Activated B cell treated with CpG ODN at 0.5 μM for 24 hours (primary cell): ENCODE measurements at regions not wholly inside any gene's neighbourhood (a gene's known extent, or its start where the extent isn't known, plus 50 kb on each side); places are given as distances from the start of the nearest gene placed in this dataset.

Experiments
- ATAC-seq: fragments of 200-7000 bp; cut with Tn5 transposase; one replicate; pipeline ENCODE4 v1.10.0; 2021; ENCODE audit warnings: low read depth, mild to moderate bottlenecking, moderate library complexity
- CTCF ChIA-PET: fragments of 350-600 bp; sonication (Branson Sonifier 250); formaldehyde crosslinking; loops from one replicate; lab custom pipeline; 2021; ENCODE audit warnings: antibody characterized with exemption; lab: Charles Lee
- POLR2A ChIA-PET: fragments of 350-600 bp; sonication (Branson Sonifier 250); formaldehyde crosslinking; loops from one replicate; lab custom pipeline; 2021; ENCODE audit warnings: antibody characterized with exemption; lab: Charles Lee
- DNase-seq: peaks from one replicate; pipeline ENCODE4 v3.0.0; 2022
- H3K27ac Mint-ChIP-seq: one replicate; pipeline ENCODE4 v1.8.0; 2020; ENCODE audit warnings: mixed read lengths
- H3K27me3 Mint-ChIP-seq: one replicate; pipeline ENCODE4 v1.8.0; 2021; ENCODE audit warnings: mixed read lengths
- H3K36me3 Mint-ChIP-seq: one replicate; pipeline ENCODE4 v1.8.0; 2021; ENCODE audit warnings: low read depth, mixed read lengths
- H3K4me1 Mint-ChIP-seq: one replicate; pipeline ENCODE4 v1.8.0; 2021; ENCODE audit warnings: mixed read lengths
- H3K4me3 Mint-ChIP-seq: one replicate; pipeline ENCODE4 v1.8.0; 2020; ENCODE audit warnings: mild to moderate bottlenecking, mixed read lengths
- H3K9me3 Mint-ChIP-seq: one replicate; pipeline ENCODE4 v1.8.0; 2020; ENCODE audit warnings: mixed read lengths
- intact Hi-C: fragments of 100-400 bp; cut with micrococcal nuclease; formaldehyde crosslinking; loops from one replicate; pipeline ENCODE4 v1.15.1; 2024
- TF ChIP-seq, protein P1 (sequence below): fragments of 200-600 bp; IDR thresholded peaks from one replicate; pipeline ENCODE4 v1.8.0; 2022; ENCODE audit warnings: antibody characterized with exemption, mild to moderate bottlenecking

DNA sequence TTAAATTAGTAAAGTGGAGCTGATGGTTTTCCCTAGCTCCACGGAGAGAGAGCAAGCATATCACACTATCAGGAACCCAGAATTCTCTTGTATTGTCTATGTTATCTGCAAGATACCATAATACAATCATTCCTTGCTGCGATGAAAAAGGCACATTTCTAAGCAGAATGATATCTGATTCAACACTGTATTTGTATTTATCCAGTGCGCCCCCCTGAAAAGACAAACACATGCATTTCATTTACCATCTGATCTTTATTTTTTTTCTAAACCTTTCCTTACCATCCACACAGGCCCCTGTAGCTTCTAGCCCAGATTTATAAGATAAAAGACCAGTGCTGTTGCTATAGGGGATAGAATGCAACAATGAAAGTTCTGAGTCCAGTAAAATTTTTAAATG is 420.6 kb downstream of the TDRD15 start:
- ChIA-PET CTCF (no interaction called here), POLR2A (no interaction called here)
- Mint-ChIP-seq H3K4me1 (no peaks in the 10 kb centered on the region), H3K36me3 (no peaks in the 10 kb centered on the region), H3K9me3 (no peaks in the 10 kb centered on the region), H3K27me3 (no peaks in the 10 kb centered on the region), H3K4me3 (no peak overlapping the region), H3K27ac (no peak overlapping the region)
- no peak for ATAC-seq
- intact Hi-C loops, result no loop called here
- TF ChIP-seq, protein P1, sequence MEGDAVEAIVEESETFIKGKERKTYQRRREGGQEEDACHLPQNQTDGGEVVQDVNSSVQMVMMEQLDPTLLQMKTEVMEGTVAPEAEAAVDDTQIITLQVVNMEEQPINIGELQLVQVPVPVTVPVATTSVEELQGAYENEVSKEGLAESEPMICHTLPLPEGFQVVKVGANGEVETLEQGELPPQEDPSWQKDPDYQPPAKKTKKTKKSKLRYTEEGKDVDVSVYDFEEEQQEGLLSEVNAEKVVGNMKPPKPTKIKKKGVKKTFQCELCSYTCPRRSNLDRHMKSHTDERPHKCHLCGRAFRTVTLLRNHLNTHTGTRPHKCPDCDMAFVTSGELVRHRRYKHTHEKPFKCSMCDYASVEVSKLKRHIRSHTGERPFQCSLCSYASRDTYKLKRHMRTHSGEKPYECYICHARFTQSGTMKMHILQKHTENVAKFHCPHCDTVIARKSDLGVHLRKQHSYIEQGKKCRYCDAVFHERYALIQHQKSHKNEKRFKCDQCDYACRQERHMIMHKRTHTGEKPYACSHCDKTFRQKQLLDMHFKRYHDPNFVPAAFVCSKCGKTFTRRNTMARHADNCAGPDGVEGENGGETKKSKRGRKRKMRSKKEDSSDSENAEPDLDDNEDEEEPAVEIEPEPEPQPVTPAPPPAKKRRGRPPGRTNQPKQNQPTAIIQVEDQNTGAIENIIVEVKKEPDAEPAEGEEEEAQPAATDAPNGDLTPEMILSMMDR, result no peak
- no peak for DNase-seq

DNA sequence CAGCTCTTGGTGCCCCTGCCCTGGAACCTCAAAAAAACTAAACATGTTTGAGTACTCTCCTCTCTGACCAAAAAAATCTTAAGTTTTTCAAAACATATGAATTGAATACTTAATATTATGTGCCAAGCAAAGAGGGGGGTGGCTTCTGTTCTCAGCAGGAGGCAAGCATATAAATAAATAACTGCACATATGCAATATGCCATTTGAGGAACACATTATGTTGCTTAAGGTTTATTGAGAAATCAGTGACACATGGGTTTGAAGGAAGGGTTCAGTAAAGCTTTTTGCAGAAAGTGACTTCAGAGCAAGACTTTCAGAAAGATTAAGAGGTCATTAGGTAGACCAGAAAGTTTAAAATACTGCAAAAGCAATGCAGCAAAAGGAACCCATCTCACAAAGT is 429.2 kb downstream of the TDRD15 start:
- Mint-ChIP-seq H3K27ac (no peak overlapping the region), H3K4me3 (no peak overlapping the region), H3K27me3 (no peaks in the 10 kb centered on the region), H3K36me3 (no peaks in the 10 kb centered on the region), H3K4me1 (no peaks in the 10 kb centered on the region), H3K9me3 (peaks cover 3% of the 10 kb centered on the region)
- ChIA-PET POLR2A (no interaction called here), CTCF (no interaction called here)
- TF ChIP-seq, protein P1, result no peak
- intact Hi-C loops, result no loop called here
- no peak for ATAC-seq
- DNase-seq, result no peak

DNA sequence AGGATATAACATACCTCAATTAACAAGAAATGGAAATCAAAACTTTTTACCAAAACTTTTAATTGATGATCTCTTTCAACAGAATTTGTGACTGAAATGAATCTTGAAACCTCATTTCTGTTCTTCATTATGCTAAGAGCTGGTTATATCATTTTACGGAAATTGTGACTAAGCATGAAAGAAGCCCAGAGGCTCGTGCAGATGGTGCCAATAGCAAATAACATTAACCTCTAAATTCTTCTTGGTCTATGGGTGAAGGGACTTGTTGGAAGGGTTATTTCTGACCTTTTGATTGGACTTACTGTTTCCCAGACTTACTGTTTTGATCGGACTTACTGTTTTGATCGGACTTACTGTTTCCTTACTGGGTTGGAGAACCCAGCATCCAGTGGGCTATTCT is 435.6 kb downstream of the TDRD15 start:
- no peaks in the 10 kb centered on the region for H3K27me3 Mint-ChIP-seq
- ChIA-PET POLR2A (no interaction called here), CTCF (no interaction called here)
- no peaks in the 10 kb centered on the region for H3K36me3 Mint-ChIP-seq
- intact Hi-C loops, result no loop called here
- H3K27ac Mint-ChIP-seq, result no peak overlapping the region
- H3K9me3 Mint-ChIP-seq, result peaks cover 2% of the 10 kb centered on the region
- DNase-seq (no peak), ATAC-seq (no peak)
- H3K4me1 Mint-ChIP-seq, result no peaks in the 10 kb centered on the region
- TF ChIP-seq, protein P1, result no peak
- no peak overlapping the region for H3K4me3 Mint-ChIP-seq

DNA sequence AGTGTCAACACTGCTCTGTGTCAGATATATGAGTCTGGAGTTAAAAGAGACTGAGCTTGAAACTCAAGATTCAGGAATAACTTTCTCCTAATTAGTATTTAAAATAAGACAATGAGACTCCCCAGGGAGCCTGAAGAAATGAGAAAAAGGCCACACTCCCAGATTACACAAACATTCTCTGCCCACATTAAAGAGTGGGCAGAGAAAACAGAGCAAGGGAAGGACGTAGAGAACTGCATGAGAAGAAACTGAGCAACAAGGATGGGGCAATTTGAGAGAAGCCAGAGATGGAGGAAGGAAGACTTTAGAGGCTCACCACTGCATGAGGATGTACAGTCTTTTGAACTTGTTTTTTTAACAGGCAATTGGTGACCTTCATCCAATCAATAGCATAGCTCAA is 438.2 kb downstream of the TDRD15 start:
- ChIA-PET POLR2A (no interaction called here), CTCF (no interaction called here)
- TF ChIP-seq, protein P1, result no peak
- peaks cover 2% of the 10 kb centered on the region for H3K9me3 Mint-ChIP-seq
- no peak overlapping the region for H3K27ac Mint-ChIP-seq
- H3K36me3 Mint-ChIP-seq, result no peaks in the 10 kb centered on the region
- no peaks in the 10 kb centered on the region for H3K27me3 Mint-ChIP-seq
- H3K4me3 Mint-ChIP-seq, result no peak overlapping the region
- no peaks in the 10 kb centered on the region for H3K4me1 Mint-ChIP-seq
- ATAC-seq (no peak), DNase-seq (no peak)
- intact Hi-C loops, result no loop called here

DNA sequence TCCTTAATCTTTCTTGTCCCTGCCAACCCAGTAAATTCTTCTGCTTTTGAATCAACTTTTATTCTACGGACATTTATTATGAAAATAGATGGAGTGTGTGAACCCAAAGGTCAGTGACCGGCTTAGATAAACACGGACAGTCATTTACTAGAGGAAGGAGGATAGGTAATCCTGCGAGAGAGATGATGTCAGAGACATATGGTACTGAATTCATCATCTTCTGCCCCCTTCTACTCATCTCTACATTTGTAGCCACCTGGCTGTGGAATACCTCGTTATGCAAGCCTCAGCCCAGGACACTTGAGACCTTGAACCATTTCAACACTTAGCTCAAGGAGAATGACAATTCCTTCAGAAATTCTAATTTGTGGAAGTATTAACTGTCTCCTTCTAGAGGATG is 443.6 kb downstream of the TDRD15 start:
- Mint-ChIP-seq H3K4me3 (no peak overlapping the region), H3K9me3 (peaks cover 2% of the 10 kb centered on the region), H3K27me3 (no peaks in the 10 kb centered on the region), H3K36me3 (no peaks in the 10 kb centered on the region), H3K27ac (no peak overlapping the region), H3K4me1 (no peaks in the 10 kb centered on the region)
- ATAC-seq (no peak), DNase-seq (no peak)
- ChIA-PET CTCF (no interaction called here), POLR2A (no interaction called here)
- TF ChIP-seq, protein P1, result no peak
- intact Hi-C loops, result no loop called here
